Loucy (cell line): ENCODE measurements at regions not wholly inside any gene's neighbourhood (a gene's known extent, or its start where the extent isn't known, plus 50 kb on each side); places are given as distances from the start of the nearest gene placed in this dataset.

Source experiments
- H2AFZ ChIP-seq: fragments of 200-600 bp; sonication (generic); 2 replicates; pipeline ENCODE4 v1.6.0; 2016; ENCODE audit warnings: antibody characterized with exemption, mild to moderate bottlenecking, low read length, moderate library complexity
- H3F3A ChIP-seq: fragments of 200-600 bp; 2 replicates; pipeline ENCODE4 v1.6.0; 2016; ENCODE audit warnings: antibody characterized with exemption, low read depth, mild to moderate bottlenecking
- H3K27me3 ChIP-seq: fragments of 200-600 bp; sonication (generic); 2 replicates; pipeline ENCODE4 v1.6.1; 2014; ENCODE audit warnings: low read length, mild to moderate bottlenecking; ENCODE audit not compliant: insufficient read depth, poor library complexity, severe bottlenecking
- H3K36me3 ChIP-seq: fragments of 200-600 bp; sonication (generic); 2 replicates; pipeline ENCODE4 v1.6.1; 2016; ENCODE audit warnings: low read length; ENCODE audit not compliant: insufficient read depth
- H3K4me1 ChIP-seq: fragments of 200-600 bp; sonication (generic); 2 replicates; pipeline ENCODE4 v1.5.1; 2014; ENCODE audit warnings: low read length, mild to moderate bottlenecking; ENCODE audit not compliant: insufficient read depth, poor library complexity, severe bottlenecking
- H3K4me2 ChIP-seq: fragments of 200-600 bp; sonication (generic); 2 replicates; pipeline ENCODE4 v1.6.0; 2014; ENCODE audit warnings: antibody characterized with exemption, low read length, low read depth, mild to moderate bottlenecking; ENCODE audit not compliant: poor library complexity, severe bottlenecking
- H3K4me3 ChIP-seq: fragments of 200-600 bp; sonication (generic); 2 replicates; pipeline ENCODE4 v1.5.1; 2014; ENCODE audit warnings: low read length, mild to moderate bottlenecking, mixed read lengths; ENCODE audit not compliant: poor library complexity, severe bottlenecking
- H3K79me2 ChIP-seq: fragments of 200-600 bp; sonication (generic); 2 replicates; pipeline ENCODE4 v1.6.1; 2014; ENCODE audit warnings: low read length; ENCODE audit not compliant: insufficient read depth
- H3K9ac ChIP-seq: fragments of 200-600 bp; sonication (generic); 2 replicates; pipeline ENCODE4 v1.6.0; 2014; ENCODE audit warnings: mild to moderate bottlenecking, low read depth, low read length, moderate library complexity; ENCODE audit not compliant: poor library complexity, severe bottlenecking
- H3K9me2 ChIP-seq: fragments of 200-600 bp; sonication (generic); replicated peaks from 2 replicates; pipeline ENCODE4 v1.6.1; 2016; ENCODE audit warnings: low read depth, low read length, mixed read lengths
- H3K9me3 ChIP-seq: fragments of 200-600 bp; sonication (generic); 2 replicates; pipeline ENCODE4 v1.6.1; 2014; ENCODE audit warnings: mild to moderate bottlenecking, antibody characterized with exemption, low read length, low read depth; ENCODE audit not compliant: insufficient read depth
- H4K20me1 ChIP-seq: fragments of 200-600 bp; sonication (generic); 2 replicates; pipeline ENCODE4 v1.6.0; 2014; ENCODE audit warnings: antibody characterized with exemption, low read length, mild to moderate bottlenecking; ENCODE audit not compliant: insufficient read depth, poor library complexity, severe bottlenecking
- EZH2phosphoT487 ChIP-seq: fragments of 200-600 bp; IDR thresholded peaks from 2 replicates; pipeline ENCODE4 v1.6.1; 2018; ENCODE audit warnings: antibody characterized with exemption, mild to moderate bottlenecking, moderate library complexity, borderline replicate concordance
- TF ChIP-seq, protein P1 (sequence below): fragments of 200-600 bp; sonication (generic); conservative IDR thresholded peaks from 2 replicates; pipeline ENCODE4 v1.5.1; 2014; ENCODE audit warnings: mild to moderate bottlenecking, antibody characterized with exemption, low read length

DNA sequence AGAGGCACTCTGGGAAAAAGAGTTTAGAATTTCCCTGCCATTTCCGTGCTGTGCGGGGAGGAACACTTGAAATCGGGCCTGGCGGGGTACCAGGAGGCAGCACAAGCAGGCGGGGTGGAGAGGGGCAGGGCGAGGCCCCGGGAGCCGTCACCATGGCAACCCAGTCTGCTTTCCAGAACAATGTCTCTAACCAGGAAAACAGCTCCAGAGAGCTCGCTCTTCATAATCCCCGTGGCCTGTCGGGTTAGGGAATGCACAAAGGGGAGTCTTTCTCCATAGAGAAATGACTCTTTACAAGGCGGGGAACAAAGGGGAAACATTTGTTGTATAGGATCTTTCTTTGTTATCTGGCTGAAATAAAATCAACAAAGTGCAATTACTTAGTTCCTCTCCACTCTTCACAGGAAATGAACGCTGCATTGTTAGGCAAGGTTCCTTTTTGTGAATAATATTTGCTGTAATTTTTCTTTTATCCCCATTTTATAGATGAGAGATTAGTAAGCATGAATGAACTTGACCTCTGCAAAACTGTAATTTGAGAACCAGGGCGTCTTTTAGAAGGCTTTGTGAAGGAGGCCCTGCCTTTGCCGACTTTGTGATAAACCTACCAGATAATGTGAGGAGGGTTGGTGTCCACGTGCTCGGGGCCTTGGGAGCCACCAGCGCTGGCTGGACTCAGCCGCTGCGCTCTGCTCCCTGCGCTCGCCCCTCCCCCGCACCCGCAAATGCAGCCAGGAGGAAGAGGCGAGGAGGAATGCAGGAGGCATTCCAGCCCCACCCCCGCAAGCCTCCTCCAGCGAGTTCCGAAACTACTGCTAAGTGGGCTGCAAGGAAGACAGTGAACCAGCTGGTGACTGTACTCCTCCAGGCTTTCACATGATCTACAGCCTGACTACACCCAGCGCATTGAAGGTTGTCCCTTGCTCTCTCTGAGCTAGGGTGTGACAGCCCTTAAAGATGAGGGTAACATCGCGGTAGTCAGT, 105.2 kb upstream of the ATF7IP start:
- H3K36me3 ChIP-seq, result no peaks in the 10 kb centered on the region
- H2AFZ ChIP-seq, result peak overlapping the region; percentile 79
- TF ChIP-seq EZH2phosphoT487, result no peak
- TF ChIP-seq, protein P1, sequence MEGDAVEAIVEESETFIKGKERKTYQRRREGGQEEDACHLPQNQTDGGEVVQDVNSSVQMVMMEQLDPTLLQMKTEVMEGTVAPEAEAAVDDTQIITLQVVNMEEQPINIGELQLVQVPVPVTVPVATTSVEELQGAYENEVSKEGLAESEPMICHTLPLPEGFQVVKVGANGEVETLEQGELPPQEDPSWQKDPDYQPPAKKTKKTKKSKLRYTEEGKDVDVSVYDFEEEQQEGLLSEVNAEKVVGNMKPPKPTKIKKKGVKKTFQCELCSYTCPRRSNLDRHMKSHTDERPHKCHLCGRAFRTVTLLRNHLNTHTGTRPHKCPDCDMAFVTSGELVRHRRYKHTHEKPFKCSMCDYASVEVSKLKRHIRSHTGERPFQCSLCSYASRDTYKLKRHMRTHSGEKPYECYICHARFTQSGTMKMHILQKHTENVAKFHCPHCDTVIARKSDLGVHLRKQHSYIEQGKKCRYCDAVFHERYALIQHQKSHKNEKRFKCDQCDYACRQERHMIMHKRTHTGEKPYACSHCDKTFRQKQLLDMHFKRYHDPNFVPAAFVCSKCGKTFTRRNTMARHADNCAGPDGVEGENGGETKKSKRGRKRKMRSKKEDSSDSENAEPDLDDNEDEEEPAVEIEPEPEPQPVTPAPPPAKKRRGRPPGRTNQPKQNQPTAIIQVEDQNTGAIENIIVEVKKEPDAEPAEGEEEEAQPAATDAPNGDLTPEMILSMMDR, result no peak
- H4K20me1 ChIP-seq, result no peaks in the 10 kb centered on the region
- 0 out of 2 replicates have a peak, but pooled peaks cover 6% of the 10 kb centered on the region for H3K9me3 ChIP-seq
- no peaks in the 10 kb centered on the region for H3F3A ChIP-seq
- H3K79me2 ChIP-seq, result no peaks in the 10 kb centered on the region
- H3K4me3 ChIP-seq, result no peak overlapping the region
- peaks cover 45% of the 10 kb centered on the region for H3K4me1 ChIP-seq
- no peaks in the 10 kb centered on the region for H3K9me2 ChIP-seq
- H3K4me2 ChIP-seq, result peak overlapping the region; percentile 25
- no peak overlapping the region for H3K9ac ChIP-seq
- H3K27me3 ChIP-seq, result no peaks in the 10 kb centered on the region

DNA sequence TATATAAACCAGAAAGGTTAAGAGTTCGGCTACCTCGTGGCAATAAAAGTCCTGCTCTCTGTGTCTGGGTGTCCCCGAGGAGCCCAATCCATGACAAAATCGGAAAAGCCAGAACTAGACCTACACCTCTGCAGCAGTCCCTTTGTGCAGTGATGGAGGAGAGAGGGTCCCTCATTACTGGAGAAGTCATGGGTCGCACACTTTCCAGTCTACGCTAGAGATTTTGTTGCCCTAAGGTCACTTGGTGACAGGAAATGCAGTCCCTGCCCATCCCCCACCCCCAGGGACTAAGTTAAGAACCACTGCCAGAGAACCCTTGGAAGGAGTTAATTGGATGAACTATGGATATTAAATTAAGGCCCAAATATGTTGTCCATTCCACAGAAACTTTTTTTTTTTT, 104.4 kb upstream of the ATF7IP start:
- Histone ChIP-seq H3K4me1 (peaks cover 40% of the 10 kb centered on the region), H3K36me3 (no peaks in the 10 kb centered on the region), H3K4me3 (no peak overlapping the region), H4K20me1 (no peaks in the 10 kb centered on the region), H3K4me2 (no peak overlapping the region), H3F3A (no peaks in the 10 kb centered on the region), H3K9ac (no peak overlapping the region), H2AFZ (peak overlapping the region; percentile 79; the same call in 1 of the 2 replicates), H3K9me2 (no peaks in the 10 kb centered on the region), H3K79me2 (no peaks in the 10 kb centered on the region), H3K27me3 (no peaks in the 10 kb centered on the region), H3K9me3 (0 out of 2 replicates have a peak, but pooled peaks cover 6% of the 10 kb centered on the region)
- TF ChIP-seq, protein P1, result no peak
- TF ChIP-seq EZH2phosphoT487, result no peak

DNA sequence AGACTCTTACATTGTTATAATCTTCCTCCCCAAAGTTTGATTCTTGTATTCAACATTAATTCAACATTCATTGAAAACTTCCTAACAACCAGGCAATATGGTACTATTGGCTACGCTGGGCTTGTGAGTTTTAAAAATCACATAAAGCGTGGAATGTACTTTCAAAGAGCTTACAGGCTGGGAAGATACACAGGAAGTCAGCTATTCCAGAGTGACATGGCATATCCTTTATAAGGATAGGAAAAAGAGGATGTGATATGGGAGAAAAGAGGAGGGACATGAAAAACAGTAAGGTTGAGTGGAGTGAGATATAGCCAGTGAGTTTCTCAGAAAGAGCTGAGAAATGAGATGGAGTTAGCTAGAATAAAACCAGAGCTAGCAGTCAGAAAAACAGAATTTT, 103.6 kb upstream of the ATF7IP start:
- Histone ChIP-seq H3K4me2 (no peak overlapping the region), H3F3A (no peaks in the 10 kb centered on the region), H3K4me1 (peaks cover 34% of the 10 kb centered on the region), H3K9me2 (no peaks in the 10 kb centered on the region), H3K9me3 (0 out of 2 replicates have a peak, but pooled peaks cover 6% of the 10 kb centered on the region), H3K79me2 (no peaks in the 10 kb centered on the region), H3K4me3 (no peak overlapping the region), H4K20me1 (no peaks in the 10 kb centered on the region), H3K27me3 (no peaks in the 10 kb centered on the region), H2AFZ (no peak overlapping the region), H3K9ac (no peak overlapping the region), H3K36me3 (no peaks in the 10 kb centered on the region)
- TF ChIP-seq, protein P1, result no peak
- no peak for TF ChIP-seq EZH2phosphoT487
